Hepatocyte (in vitro differentiated cells): ENCODE measurements at regions not wholly inside any gene's neighbourhood (a gene's known extent, or its start where the extent isn't known, plus 50 kb on each side); places are given as distances from the start of the nearest gene placed in this dataset.

Source experiments
- DNase-seq: peaks from one replicate; pipeline ENCODE4 v3.0.0-alpha.2; 2016; ENCODE audit warnings: low spot score
- H2AFZ ChIP-seq: fragments of 200-600 bp; sonication (generic); 2 replicates; pipeline ENCODE4 v1.6.0; 2016; ENCODE audit warnings: antibody characterized with exemption, mild to moderate bottlenecking
- H3K27ac ChIP-seq: fragments of 200-600 bp; sonication (generic); 2 replicates; pipeline ENCODE4 v1.5.1; 2016; ENCODE audit warnings: mild to moderate bottlenecking
- H3K27me3 ChIP-seq: fragments of 200-600 bp; sonication (generic); 2 replicates; pipeline ENCODE4 v1.6.1; 2016
- H3K36me3 ChIP-seq: fragments of 200-600 bp; sonication (generic); replicated peaks from 2 replicates; pipeline ENCODE4 v1.5.1; 2016; ENCODE audit warnings: low read depth; ENCODE audit not compliant: insufficient read depth
- H3K4me1 ChIP-seq: fragments of 200-600 bp; sonication (generic); 2 replicates; pipeline ENCODE4 v1.5.1; 2016; ENCODE audit warnings: mild to moderate bottlenecking, moderate library complexity; ENCODE audit not compliant: insufficient read depth
- H3K4me2 ChIP-seq: fragments of 200-600 bp; sonication (generic); 2 replicates; pipeline ENCODE4 v1.6.0; 2016
- H3K4me3 ChIP-seq: fragments of 200-600 bp; sonication (generic); 2 replicates; pipeline ENCODE4 v1.5.1; 2016; ENCODE audit warnings: mild to moderate bottlenecking
- H3K79me2 ChIP-seq: fragments of 200-600 bp; sonication (generic); 2 replicates; pipeline ENCODE4 v1.6.0; 2017; ENCODE audit warnings: mild to moderate bottlenecking
- H3K9me2 ChIP-seq: fragments of 200-600 bp; sonication (generic); replicated peaks from 2 replicates; pipeline ENCODE4 v1.6.0; 2017; ENCODE audit warnings: mild to moderate bottlenecking; ENCODE audit not compliant: insufficient read depth
- H3K9me3 ChIP-seq: fragments of 200-600 bp; sonication (generic); 2 replicates; pipeline ENCODE4 v1.5.1; 2016; ENCODE audit warnings: low read depth, mild to moderate bottlenecking
- H4K20me1 ChIP-seq: fragments of 200-600 bp; sonication (generic); 2 replicates; pipeline ENCODE4 v1.6.0; 2016; ENCODE audit warnings: mild to moderate bottlenecking; ENCODE audit not compliant: insufficient read depth, poor library complexity, severe bottlenecking
- CTCF ChIP-seq: fragments of 200-600 bp; sonication (generic); IDR thresholded peaks from 2 replicates; pipeline ENCODE4 v1.5.1; 2016; ENCODE audit warnings: antibody characterized with exemption, mild to moderate bottlenecking; ENCODE audit not compliant: poor library complexity
- EZH2 ChIP-seq: fragments of 200-600 bp; sonication (generic); IDR thresholded peaks from 2 replicates; pipeline ENCODE4 v1.6.1; 2016; ENCODE audit warnings: antibody characterized with exemption, mild to moderate bottlenecking, borderline replicate concordance
- EZH2phosphoT487 ChIP-seq: fragments of 200-600 bp; sonication (generic); IDR thresholded peaks from one replicate; pipeline ENCODE4 v1.6.1; 2018; ENCODE audit warnings: antibody characterized with exemption, mild to moderate bottlenecking, low read depth, moderate library complexity; ENCODE audit not compliant: unreplicated experiment, severe bottlenecking
- WGBS: methylation state at CpG from one replicate; pipeline ENCODE4 v1.1.6; 2016; ENCODE audit warnings: low lambda C conversion rate; ENCODE audit errors: missing lambda C conversion rate; 5-methylcytosine and 5-hydroxymethylcytosine counted together

GRCh38 chr21:16324630-16325029 is 594.8 kb downstream of the USP25 start:
- H3K36me3 ChIP-seq: no peaks in the 10 kb centered on the region
- H3K27ac ChIP-seq: no peak overlapping the region
- no peaks in the 10 kb centered on the region for H3K9me2 ChIP-seq
- H3K79me2 ChIP-seq: no peaks in the 10 kb centered on the region
- TF ChIP-seq EZH2phosphoT487 (no peak), EZH2 (no peak), CTCF (no peak)
- H3K27me3 ChIP-seq: no peaks in the 10 kb centered on the region
- no peaks in the 10 kb centered on the region for H3K9me3 ChIP-seq
- no peaks in the 10 kb centered on the region for H4K20me1 ChIP-seq
- H3K4me3 ChIP-seq: no peak overlapping the region
- H3K4me2 ChIP-seq: no peak overlapping the region
- 52% methylated on average over 1 of the region's 1 CpG for WGBS
- DNase-seq: no peak
- no peak overlapping the region for H2AFZ ChIP-seq
- H3K4me1 ChIP-seq: no peaks in the 10 kb centered on the region

- H3K9me2 ChIP-seq: no peaks in the 10 kb centered on the region
- H2AFZ ChIP-seq: no peak overlapping the region
- no peaks in the 10 kb centered on the region for H3K79me2 ChIP-seq
- DNase-seq: peak; percentile 85
- 25% methylated on average over 6 of the region's 6 CpGs for WGBS
- no peaks in the 10 kb centered on the region for H3K27me3 ChIP-seq
- H3K4me3 ChIP-seq: no peak overlapping the region
- peak overlapping the region; percentile 1 for H3K27ac ChIP-seq
- no peaks in the 10 kb centered on the region for H4K20me1 ChIP-seq
- H3K9me3 ChIP-seq: no peaks in the 10 kb centered on the region
- no peaks in the 10 kb centered on the region for H3K4me1 ChIP-seq
- peak overlapping the region; percentile 16 for H3K4me2 ChIP-seq
- no peaks in the 10 kb centered on the region for H3K36me3 ChIP-seq
- peak; percentile 77 for TF ChIP-seq CTCF
- TF ChIP-seq EZH2: no peak
- no peak for TF ChIP-seq EZH2phosphoT487
Measured at GRCh38 chr21:16330082-16330907, 600.5 kb downstream of the USP25 start.

GRCh38 chr21:16330908-16331268 is 601.1 kb downstream of the USP25 start:
- Histone ChIP-seq H3K9me3 (no peaks in the 10 kb centered on the region), H3K4me1 (no peaks in the 10 kb centered on the region), H3K27me3 (no peaks in the 10 kb centered on the region), H3K4me3 (no peak overlapping the region), H4K20me1 (no peaks in the 10 kb centered on the region), H3K9me2 (no peaks in the 10 kb centered on the region), H3K36me3 (no peaks in the 10 kb centered on the region), H3K79me2 (no peaks in the 10 kb centered on the region), H3K4me2 (peak overlapping the region; percentile 16), H3K27ac (peak overlapping the region; percentile 1), H2AFZ (no peak overlapping the region)
- whole genome bisulfite sequencing: 54% methylated on average over 5 of the region's 5 CpGs
- DNase-seq: no peak
- no peak for TF ChIP-seq EZH2
- TF ChIP-seq CTCF: no peak
- TF ChIP-seq EZH2phosphoT487: no peak
